ENCODE measurements at regions not wholly inside any gene's neighbourhood (a gene's known extent, or its start where the extent isn't known, plus 50 kb on each side); places are given as distances from the start of the nearest gene placed in this dataset.

- DNase-seq, result no peak
Measured at GRCh38 chr2:64831977-64832328, 157.2 kb upstream of the SLC1A4 start.

GRCh38 chr2:64832936-64833335 lies 156.3 kb upstream of the SLC1A4 start:
- DNase-seq, result no peak

GRCh38 chr2:64836566-64836965 lies 152.6 kb upstream of the SLC1A4 start:
- no peak for DNase-seq

- no peak for DNase-seq
Measured at GRCh38 chr2:64837116-64837731, 152.0 kb upstream of the SLC1A4 start.

- DNase-seq, result no peak
Measured at GRCh38 chr2:64837925-64838641, 151.1 kb upstream of the SLC1A4 start.

- DNase-seq, result no peak
Measured at GRCh38 chr2:64838817-64839216, 150.4 kb upstream of the SLC1A4 start.

DNA sequence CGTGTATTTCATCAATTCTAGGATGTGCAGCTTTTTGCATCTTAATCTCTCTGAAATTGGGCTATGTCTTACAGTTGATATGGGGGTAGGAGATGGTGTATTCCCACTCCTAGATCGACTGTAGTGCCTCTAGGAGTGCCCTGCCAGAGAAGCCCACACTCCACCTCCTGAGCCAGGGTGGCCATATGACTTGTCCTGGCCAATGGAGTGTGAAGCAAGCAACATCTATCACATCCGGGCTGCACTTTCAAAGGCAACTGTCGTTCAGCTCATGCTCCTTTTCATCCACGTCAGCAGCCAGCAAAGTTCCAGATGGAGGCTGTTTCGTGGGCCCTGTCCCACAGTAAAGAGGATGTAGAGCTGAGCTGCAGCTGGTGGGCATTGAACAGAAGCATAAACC lies 149.4 kb upstream of the SLC1A4 start:
- no peak for DNase-seq

DNA sequence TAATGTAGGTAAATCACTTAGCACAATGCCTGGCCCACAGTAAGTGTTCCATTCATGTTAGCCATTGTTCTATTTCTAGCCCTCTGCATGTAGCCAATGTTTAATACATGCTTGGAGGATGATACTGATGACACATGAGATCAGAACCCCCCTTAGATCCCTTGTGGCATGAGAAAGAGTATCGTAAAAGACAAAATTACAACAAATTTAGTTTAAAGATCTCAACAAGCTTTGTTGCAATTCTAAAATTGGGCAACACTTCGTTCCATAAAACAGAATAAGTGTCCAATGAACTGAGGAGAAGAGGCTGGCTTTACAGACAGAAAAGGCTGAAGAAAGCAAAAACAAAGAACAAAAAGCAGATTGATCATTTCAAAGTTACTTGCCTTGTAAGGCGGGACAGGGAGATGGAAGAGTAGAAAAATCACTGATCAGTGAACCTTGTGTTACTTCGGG lies 148.7 kb upstream of the SLC1A4 start:
- no peak for DNase-seq

GRCh38 chr2:64841461-64841860 lies 147.7 kb upstream of the SLC1A4 start:
- DNase-seq, result no peak

GRCh38 chr2:64842030-64842429 lies 147.2 kb upstream of the SLC1A4 start:
- no peak for DNase-seq

DNA sequence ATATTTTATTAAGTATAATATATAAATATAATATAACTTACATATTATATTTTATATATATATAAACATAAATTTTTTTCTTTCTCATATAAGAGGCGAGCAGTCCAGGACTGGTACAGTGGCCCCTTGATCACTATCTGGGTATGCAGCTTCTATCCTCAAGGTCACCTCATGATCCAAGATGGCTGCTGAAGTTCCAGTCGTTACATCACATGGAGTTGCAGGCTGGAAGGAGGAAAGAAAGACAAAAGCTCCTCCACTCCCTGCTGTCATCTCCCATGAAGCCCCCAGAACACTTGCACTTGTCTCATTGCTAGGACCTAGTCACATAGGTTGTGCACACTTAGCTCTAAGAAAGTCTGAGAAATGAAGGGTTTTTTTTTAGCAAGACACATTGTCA lies 145.1 kb upstream of the SLC1A4 start:
- DNase-seq, result no peak

DNA sequence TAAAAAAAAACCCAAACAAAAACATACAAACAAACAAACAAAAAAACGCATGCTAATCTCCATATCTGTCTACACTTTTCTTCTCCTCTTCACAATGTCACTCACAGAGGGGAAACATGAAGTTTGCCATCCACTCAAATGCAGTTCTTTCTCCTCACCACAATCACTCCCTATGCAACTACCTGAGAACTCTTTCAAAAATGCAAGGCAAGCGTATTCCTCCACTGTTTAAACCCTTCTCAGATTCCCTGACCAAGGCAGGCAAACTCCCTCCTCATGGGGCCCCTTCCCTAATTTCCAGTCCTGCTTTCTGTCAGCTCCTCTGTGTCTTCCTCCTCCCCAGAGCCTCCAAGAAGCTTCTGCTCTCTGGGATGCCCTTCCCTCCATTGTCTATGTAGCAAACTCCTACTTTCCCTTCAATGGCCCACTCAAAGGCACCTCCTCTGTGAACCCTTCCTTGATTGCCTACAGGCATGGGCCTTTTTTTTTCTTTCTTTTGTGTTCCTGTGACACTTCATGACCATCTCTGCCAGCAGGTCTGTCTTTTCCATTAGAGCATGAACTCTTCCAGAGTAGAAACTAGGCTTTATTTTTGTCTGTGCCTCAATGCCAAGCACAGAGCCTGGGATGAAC lies 143.8 kb upstream of the SLC1A4 start:
- no peak for DNase-seq

GRCh38 chr2:64846177-64846576 lies 143.0 kb upstream of the SLC1A4 start:
- no peak for DNase-seq

GRCh38 chr2:64847930-64848329 lies 141.3 kb upstream of the SLC1A4 start:
- DNase-seq, result no peak

GRCh38 chr2:64848363-64848762 lies 140.8 kb upstream of the SLC1A4 start:
- DNase-seq, result no peak

- no peak for DNase-seq
Measured at GRCh38 chr2:64848945-64849344, 140.3 kb upstream of the SLC1A4 start.

DNA sequence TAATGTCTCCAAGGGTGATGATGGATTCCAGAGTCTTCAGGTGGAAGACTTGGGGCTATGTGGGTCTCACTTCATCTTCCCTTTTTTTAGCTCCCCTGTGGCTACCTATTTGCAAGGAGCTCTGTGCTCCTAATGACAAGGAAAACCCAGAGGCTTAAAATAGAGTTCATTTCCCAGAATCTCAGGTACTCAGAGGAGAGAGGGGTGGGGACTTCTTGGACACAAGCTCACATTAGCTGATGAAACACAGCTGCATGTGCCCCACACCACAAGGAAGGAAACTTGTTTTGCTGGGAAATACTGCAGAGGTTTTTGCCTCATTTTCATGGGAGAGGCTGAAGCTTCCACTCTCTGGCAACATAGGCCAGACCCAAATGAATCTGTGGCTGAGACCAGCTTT lies 138.6 kb upstream of the SLC1A4 start:
- no peak for DNase-seq

GRCh38 chr2:64852771-64853241 lies 136.4 kb upstream of the SLC1A4 start:
- DNase-seq, result no peak

DNA sequence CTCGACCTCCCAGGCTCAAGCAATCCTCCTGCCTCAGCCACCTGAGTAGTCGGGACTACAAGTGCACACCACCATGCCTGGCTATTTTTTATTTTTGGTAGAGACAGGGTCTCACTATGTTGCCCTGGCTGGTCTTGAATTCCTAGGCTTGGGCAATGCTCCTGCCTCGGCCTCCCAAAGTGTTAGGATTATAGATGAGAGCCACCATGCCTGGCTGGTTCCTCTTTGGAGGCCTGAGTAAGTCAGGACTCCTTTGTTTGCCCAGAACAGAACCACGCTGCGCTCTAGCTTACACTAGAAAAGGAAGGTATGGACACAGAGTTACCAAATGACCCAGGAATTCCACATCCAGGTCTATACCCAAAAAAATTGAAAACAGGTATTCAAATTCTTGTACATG lies 135.9 kb upstream of the SLC1A4 start:
- DNase-seq, result no peak

- DNase-seq, result no peak
Measured at GRCh38 chr2:64853894-64854293, 135.3 kb upstream of the SLC1A4 start.

GRCh38 chr2:64854773-64855237 lies 134.4 kb upstream of the SLC1A4 start:
- no peak for DNase-seq

DNA sequence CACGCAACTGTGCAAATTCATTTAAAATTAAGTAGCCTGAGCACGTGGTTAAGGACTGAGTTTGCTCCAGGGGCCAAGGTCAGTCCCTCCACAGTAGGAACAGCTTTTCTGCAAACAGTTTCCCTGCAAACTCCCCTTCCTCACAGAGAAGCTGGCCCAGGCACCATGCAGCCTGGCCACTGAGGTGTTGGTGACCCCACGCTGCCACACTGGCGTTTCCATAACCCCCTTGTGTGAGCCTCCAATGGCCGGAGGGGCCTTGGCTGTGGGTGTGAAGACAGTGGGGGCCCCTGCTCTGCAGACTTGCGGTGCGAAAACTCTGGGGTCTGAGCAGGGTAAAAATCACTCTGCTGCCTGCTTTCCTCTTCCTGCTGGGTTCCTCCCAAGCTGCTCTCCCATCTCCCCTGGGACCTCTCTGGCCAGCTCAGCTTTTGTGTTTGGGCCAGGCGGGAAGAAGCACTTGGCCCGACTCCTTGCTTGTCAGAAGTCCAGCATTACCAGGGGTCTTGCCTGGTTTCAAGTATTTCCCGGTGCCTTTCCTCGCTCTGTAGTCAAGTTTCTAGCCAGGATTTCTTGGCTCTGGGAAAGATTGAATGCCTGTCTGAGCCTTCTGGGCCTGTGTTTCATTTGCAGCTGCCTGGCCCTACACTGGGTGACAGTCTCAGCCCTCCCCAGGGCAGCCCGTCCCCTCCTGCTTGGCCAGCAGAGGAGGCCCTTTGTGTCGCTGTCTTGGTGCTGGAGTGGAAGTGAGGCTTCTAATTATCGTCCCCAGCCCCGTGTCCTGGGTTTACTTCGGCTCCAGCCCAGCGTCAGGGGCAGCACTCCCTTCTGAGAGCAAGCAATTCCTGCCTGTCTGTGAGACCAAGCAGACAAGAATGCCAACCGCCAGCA lies 131.4 kb upstream of the SLC1A4 start:
- no peak for DNase-seq
